ENCODE measurements at regions not wholly inside any gene's neighbourhood (a gene's known extent, or its start where the extent isn't known, plus 50 kb on each side); places are given as distances from the start of the nearest gene placed in this dataset.

- TF ChIP-seq CTCF (conservative IDR thresholded peaks at IDR 0.05; ENCODE audit: low read depth, low read length): no peak
- no peak for TF ChIP-seq SMC3 (IDR thresholded peaks at IDR 0.05; ENCODE audit: low read depth, low read length)
- TF ChIP-seq USF2 (IDR thresholded peaks at IDR 0.05; ENCODE audit: low read depth, low read length): no peak
- TF ChIP-seq POLR2A (IDR thresholded peaks at IDR 0.05; ENCODE audit: low read depth, low read length): no peak
- no peak for TF ChIP-seq MAFK (IDR thresholded peaks at IDR 0.05; ENCODE audit: low read depth, low read length)
- TF ChIP-seq CHD1 (IDR thresholded peaks at IDR 0.05; ENCODE audit: low read depth, low read length): no peak
These were observed 444.2 kb downstream of the CDH26 start for GRCh38 chr20:60402189-60403058.
